ENCODE measurements at regions not wholly inside any gene's neighbourhood (a gene's known extent, or its start where the extent isn't known, plus 50 kb on each side); places are given as distances from the start of the nearest gene placed in this dataset.

DNA sequence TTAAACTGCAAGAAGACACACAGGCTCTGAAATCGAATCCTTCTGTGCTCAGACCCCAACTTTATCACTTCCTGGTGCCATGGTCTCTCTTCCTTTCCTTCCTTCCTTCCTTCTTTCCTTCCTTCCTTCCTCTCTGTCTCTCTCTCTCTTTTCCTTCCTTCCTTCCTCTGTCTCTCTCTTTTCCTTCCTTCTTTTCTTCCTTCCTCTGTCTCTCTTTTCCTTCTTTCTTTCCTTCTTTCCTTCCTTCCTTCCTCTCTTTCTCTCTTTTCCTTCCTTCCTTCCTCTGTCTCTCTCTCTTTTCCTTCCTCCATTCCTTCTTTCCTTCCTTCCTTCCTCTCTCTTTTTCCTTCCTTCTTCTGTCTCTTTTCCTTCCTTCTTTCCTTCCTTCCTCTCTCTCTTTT lies 127.2 kb upstream of the CACNA1A start:
- TF ChIP-seq CTCF (IDR thresholded peaks at IDR 0.05), result no peak
- TF ChIP-seq POLR2A (IDR thresholded peaks at IDR 0.05), result no peak
- no peak for TF ChIP-seq POLR2AphosphoS5 (IDR thresholded peaks at IDR 0.05)
